Uterus (tissue), 3 donors: ENCODE measurements at regions not wholly inside any gene's neighbourhood (a gene's known extent, or its start where the extent isn't known, plus 50 kb on each side); places are given as distances from the start of the nearest gene placed in this dataset.

ENCODE experiments used
- DNase-seq, 2 donors: peaks; one replicate each; pipeline ENCODE4 v3.0.0-alpha.2; 2019 to 2020
- H3K27ac ChIP-seq, 2 donors: fragments of 200-600 bp; sonication (generic); 1 replicate in 1 of 2; 2 replicates in 1 of 2; pipeline ENCODE4 v1.5.1; 2016 to 2018
- H3K27me3 ChIP-seq, 2 donors: fragments of 200-600 bp; sonication (generic); one replicate each; pipeline ENCODE4 v1.5.1; 2018 to 2019; ENCODE audit warnings: control low read depth in 1 of 2
- H3K36me3 ChIP-seq, 2 donors: fragments of 200-600 bp; sonication (generic); one replicate each; pipeline ENCODE4 v1.5.1; 2019; ENCODE audit warnings: control low read depth in 1 of 2
- H3K4me1 ChIP-seq, 2 donors: fragments of 200-600 bp; sonication (generic); one replicate each; pipeline ENCODE4 v1.5.1; 2018 to 2019; ENCODE audit warnings: control low read depth in 1 of 2
- H3K4me3 ChIP-seq, 2 donors: fragments of 200-600 bp; sonication (generic); 1 replicate in 1 of 2; 2 replicates in 1 of 2; pipeline ENCODE4 v1.5.1; 2018 to 2019; ENCODE audit warnings: mild to moderate bottlenecking in 1 of 2
- H3K9me3 ChIP-seq, 2 donors: fragments of 200-600 bp; sonication (generic); one replicate each; pipeline ENCODE4 v1.5.1; 2019; ENCODE audit warnings: control low read depth in 1 of 2
- POLR2A ChIP-seq, 2 donors: fragments of 450-650 bp; IDR thresholded peaks; one replicate each; pipeline ENCODE4 v1.6.1; 2016; ENCODE audit warnings: antibody characterized with exemption in 2 of 2, mild to moderate bottlenecking in 1 of 2, moderate library complexity in 1 of 2
- intact Hi-C: fragments of 100-400 bp; cut with DNase I; formaldehyde crosslinking; loops from one replicate; pipeline ENCODE4 v1.15.1; 2023; ENCODE audit warnings: low total_unique reads
- TF ChIP-seq, protein P1 (sequence below), 4 experiments: fragments of 200-600 bp in 2 of 4; fragments of 450-650 bp in 2 of 4; sonication (generic) in 2 of 4; IDR thresholded peaks; one replicate each; pipeline ENCODE4 v1.5.1; 2016 to 2019; ENCODE audit warnings: antibody characterized with exemption in 4 of 4, mild to moderate bottlenecking in 2 of 4, moderate library complexity in 1 of 4
- donor health status: DM: yes; HTN: yes; CAD: no.

GRCh38 chr6:140388192-140388802, 1013.8 kb upstream of the CITED2 start:
- Histone ChIP-seq H3K27ac (no peak overlapping the region), H3K4me1 (no peaks in the 10 kb centered on the region), H3K4me3 (no peak overlapping the region), H3K9me3 (no peaks in the 10 kb centered on the region), H3K36me3 (no peaks in the 10 kb centered on the region), H3K27me3 (no peaks in the 10 kb centered on the region)
- intact Hi-C loops, result no loop called here
- no peak for TF ChIP-seq POLR2A (IDR thresholded peaks at IDR 0.05)
- TF ChIP-seq, protein P1, sequence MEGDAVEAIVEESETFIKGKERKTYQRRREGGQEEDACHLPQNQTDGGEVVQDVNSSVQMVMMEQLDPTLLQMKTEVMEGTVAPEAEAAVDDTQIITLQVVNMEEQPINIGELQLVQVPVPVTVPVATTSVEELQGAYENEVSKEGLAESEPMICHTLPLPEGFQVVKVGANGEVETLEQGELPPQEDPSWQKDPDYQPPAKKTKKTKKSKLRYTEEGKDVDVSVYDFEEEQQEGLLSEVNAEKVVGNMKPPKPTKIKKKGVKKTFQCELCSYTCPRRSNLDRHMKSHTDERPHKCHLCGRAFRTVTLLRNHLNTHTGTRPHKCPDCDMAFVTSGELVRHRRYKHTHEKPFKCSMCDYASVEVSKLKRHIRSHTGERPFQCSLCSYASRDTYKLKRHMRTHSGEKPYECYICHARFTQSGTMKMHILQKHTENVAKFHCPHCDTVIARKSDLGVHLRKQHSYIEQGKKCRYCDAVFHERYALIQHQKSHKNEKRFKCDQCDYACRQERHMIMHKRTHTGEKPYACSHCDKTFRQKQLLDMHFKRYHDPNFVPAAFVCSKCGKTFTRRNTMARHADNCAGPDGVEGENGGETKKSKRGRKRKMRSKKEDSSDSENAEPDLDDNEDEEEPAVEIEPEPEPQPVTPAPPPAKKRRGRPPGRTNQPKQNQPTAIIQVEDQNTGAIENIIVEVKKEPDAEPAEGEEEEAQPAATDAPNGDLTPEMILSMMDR (IDR thresholded peaks at IDR 0.05), result no peak
- DNase-seq, result no peak

GRCh38 chr6:140385679-140386078, 1011.2 kb upstream of the CITED2 start:
- no peak overlapping the region for H3K27ac ChIP-seq
- intact Hi-C loops, result no loop called here

GRCh38 chr6:140382355-140382754, 1007.9 kb upstream of the CITED2 start:
- Histone ChIP-seq H3K4me1 (no peaks in the 10 kb centered on the region), H3K36me3 (no peaks in the 10 kb centered on the region), H3K27ac (no peak overlapping the region), H3K27me3 (no peaks in the 10 kb centered on the region), H3K9me3 (no peaks in the 10 kb centered on the region), H3K4me3 (no peak overlapping the region)
- intact Hi-C loops, result no loop called here
- TF ChIP-seq, protein P1 (IDR thresholded peaks at IDR 0.05), result no peak
- no peak for TF ChIP-seq POLR2A (IDR thresholded peaks at IDR 0.05)
- no peak for DNase-seq

More at GRCh38 chr6:140385679-140386078, 1011.2 kb upstream of the CITED2 start:
- Histone ChIP-seq H3K27me3 (no peaks in the 10 kb centered on the region), H3K4me1 (no peaks in the 10 kb centered on the region), H3K9me3 (no peaks in the 10 kb centered on the region), H3K4me3 (no peak overlapping the region), H3K36me3 (no peaks in the 10 kb centered on the region)
- TF ChIP-seq POLR2A (IDR thresholded peaks at IDR 0.05), result no peak
- TF ChIP-seq, protein P1 (IDR thresholded peaks at IDR 0.05), result no peak
- no peak for DNase-seq

- Histone ChIP-seq H3K4me1 (no peaks in the 10 kb centered on the region), H3K27ac (no peak overlapping the region), H3K36me3 (no peaks in the 10 kb centered on the region), H3K27me3 (no peaks in the 10 kb centered on the region), H3K4me3 (no peak overlapping the region), H3K9me3 (no peaks in the 10 kb centered on the region)
- DNase-seq, result no peak
- TF ChIP-seq POLR2A (IDR thresholded peaks at IDR 0.05), result no peak
- TF ChIP-seq, protein P1 (IDR thresholded peaks at IDR 0.05), result no peak
- intact Hi-C loops, result no loop called here
These were observed 1006.2 kb upstream of the CITED2 start for GRCh38 chr6:140380427-140381218.

GRCh38 chr6:140379919-140380318, 1005.5 kb upstream of the CITED2 start:
- Histone ChIP-seq H3K4me3 (no peak overlapping the region), H3K4me1 (no peaks in the 10 kb centered on the region), H3K27ac (no peak overlapping the region), H3K27me3 (no peaks in the 10 kb centered on the region), H3K36me3 (no peaks in the 10 kb centered on the region), H3K9me3 (no peaks in the 10 kb centered on the region)
- DNase-seq, result no peak
- intact Hi-C loops, result no loop called here
- TF ChIP-seq POLR2A (IDR thresholded peaks at IDR 0.05), result no peak
- TF ChIP-seq, protein P1 (IDR thresholded peaks at IDR 0.05), result no peak
